ENCODE measurements at regions not wholly inside any gene's neighbourhood (a gene's known extent, or its start where the extent isn't known, plus 50 kb on each side); places are given as distances from the start of the nearest gene placed in this dataset.

GRCh38 chr1:42004322-42004721, 85.6 kb upstream of the HIVEP3 start:
- TF ChIP-seq CTCF (IDR thresholded peaks at IDR 0.05): no peak
- TF ChIP-seq POLR2A (IDR thresholded peaks at IDR 0.05): no peak
